Neuron (in vitro differentiated cells): ENCODE measurements at regions not wholly inside any gene's neighbourhood (a gene's known extent, or its start where the extent isn't known, plus 50 kb on each side); places are given as distances from the start of the nearest gene placed in this dataset.

Source experiments
- H2AFZ ChIP-seq: one replicate; pipeline ENCODE4 v1.6.1; 2013; ENCODE audit warnings: low read depth, mild to moderate bottlenecking, inconsistent platforms, low read length, moderate library complexity
- H3K27me3 ChIP-seq: one replicate; pipeline ENCODE4 v1.6.1; 2013; ENCODE audit warnings: low read length; ENCODE audit not compliant: insufficient read depth
- H3K36me3 ChIP-seq: one replicate; pipeline ENCODE4 v1.6.1; 2013; ENCODE audit warnings: low read length; ENCODE audit not compliant: insufficient read depth
- H3K4me1 ChIP-seq: one replicate; pipeline ENCODE4 v1.6.1; 2013; ENCODE audit warnings: low read length; ENCODE audit not compliant: insufficient read depth
- H3K4me3 ChIP-seq: 2 replicates; pipeline ENCODE4 v1.5.1; 2013; ENCODE audit warnings: mild to moderate bottlenecking, low read length, moderate library complexity
- H3K9me3 ChIP-seq: one replicate; pipeline ENCODE4 v1.6.1; 2013; ENCODE audit warnings: low read length

DNA sequence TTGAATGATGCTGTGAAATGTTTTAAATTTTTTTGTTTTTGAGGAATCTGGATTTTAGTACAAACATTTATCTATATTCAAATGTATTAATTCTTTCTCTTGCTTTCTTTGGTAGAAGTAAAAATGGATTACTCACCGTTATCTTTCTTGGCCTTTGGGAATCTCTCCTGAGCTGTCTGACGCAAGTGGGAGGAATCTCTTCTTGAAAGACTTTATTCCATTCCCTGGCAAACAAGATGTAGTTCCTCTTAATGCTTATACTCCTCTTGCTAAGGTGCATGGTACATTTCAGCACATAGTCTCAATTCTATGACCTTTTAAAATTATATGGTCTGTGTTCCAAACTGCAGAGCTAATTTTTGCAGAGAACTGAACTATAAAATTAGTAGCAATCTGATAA is 246.2 kb upstream of the SLC10A2 start:
- no peaks in the 10 kb centered on the region for H3K27me3 ChIP-seq
- H3K4me3 ChIP-seq: no peak overlapping the region
- H3K36me3 ChIP-seq: no peaks in the 10 kb centered on the region

DNA sequence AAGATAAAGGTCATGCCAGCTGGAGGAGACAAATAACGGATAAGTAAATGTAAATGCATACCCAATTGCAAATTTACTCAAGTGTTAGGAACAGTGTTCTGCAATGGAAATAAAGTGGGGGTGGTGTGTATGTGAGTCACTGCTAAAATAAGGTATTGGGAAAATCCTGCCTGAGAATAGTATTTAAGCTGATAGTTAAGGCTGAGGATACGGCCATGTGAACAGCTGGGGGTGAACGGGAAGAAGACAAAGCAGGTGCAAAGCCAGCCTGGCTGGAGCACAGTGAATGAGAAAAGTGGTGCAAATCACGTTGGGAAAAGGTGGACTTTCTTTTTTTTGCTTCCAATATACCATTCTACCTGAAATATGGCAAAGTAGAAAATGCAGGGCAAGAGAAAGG is 242.4 kb upstream of the SLC10A2 start:
- H3K36me3 ChIP-seq: no peaks in the 10 kb centered on the region
- H3K9me3 ChIP-seq: no peaks in the 10 kb centered on the region
- no peak overlapping the region for H3K4me3 ChIP-seq
- H2AFZ ChIP-seq: no peak overlapping the region
- no peaks in the 10 kb centered on the region for H3K27me3 ChIP-seq
- H3K4me1 ChIP-seq: no peaks in the 10 kb centered on the region

More for the DNA sequence above, 246.2 kb upstream of the SLC10A2 start:
- no peaks in the 10 kb centered on the region for H3K9me3 ChIP-seq
- H2AFZ ChIP-seq: no peak overlapping the region
- H3K4me1 ChIP-seq: no peaks in the 10 kb centered on the region

- Histone ChIP-seq H2AFZ (no peak overlapping the region), H3K36me3 (no peaks in the 10 kb centered on the region)
Measured at GRCh38 chr13:103306163-103306562, 239.9 kb upstream of the SLC10A2 start.

GRCh38 chr13:103303078-103303651 is 236.9 kb upstream of the SLC10A2 start:
- Histone ChIP-seq H3K9me3 (no peaks in the 10 kb centered on the region), H2AFZ (no peak overlapping the region), H3K36me3 (no peaks in the 10 kb centered on the region), H3K27me3 (no peaks in the 10 kb centered on the region), H3K4me1 (no peaks in the 10 kb centered on the region), H3K4me3 (no peak overlapping the region)

More at GRCh38 chr13:103306163-103306562, 239.9 kb upstream of the SLC10A2 start:
- no peak overlapping the region for H3K4me3 ChIP-seq
- no peaks in the 10 kb centered on the region for H3K9me3 ChIP-seq
- no peaks in the 10 kb centered on the region for H3K4me1 ChIP-seq
- H3K27me3 ChIP-seq: no peaks in the 10 kb centered on the region

DNA sequence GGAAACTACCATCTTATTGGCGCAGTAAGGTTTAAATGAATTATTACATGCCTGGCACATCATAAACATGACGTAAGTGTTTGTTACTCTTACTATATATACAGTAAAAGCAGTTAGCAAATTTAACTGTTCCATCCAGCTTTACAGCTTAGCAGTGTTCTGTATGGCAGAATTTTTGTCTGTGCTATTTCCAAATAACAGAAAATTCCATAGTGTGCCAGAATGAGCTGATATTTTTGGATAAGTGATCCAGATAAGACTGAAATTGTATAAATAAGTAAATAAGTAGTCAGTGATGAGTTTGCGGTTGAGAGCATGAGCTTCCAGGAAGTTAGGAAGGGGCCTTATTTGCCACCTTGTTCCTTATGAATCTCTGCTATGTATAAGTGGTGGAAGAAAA is 236.5 kb upstream of the SLC10A2 start:
- H3K9me3 ChIP-seq: no peaks in the 10 kb centered on the region
- H3K4me1 ChIP-seq: no peaks in the 10 kb centered on the region
- no peaks in the 10 kb centered on the region for H3K36me3 ChIP-seq
- no peak overlapping the region for H3K4me3 ChIP-seq
- no peak overlapping the region for H2AFZ ChIP-seq
- no peaks in the 10 kb centered on the region for H3K27me3 ChIP-seq

- Histone ChIP-seq H3K4me1 (no peaks in the 10 kb centered on the region), H3K4me3 (no peak overlapping the region), H2AFZ (no peak overlapping the region), H3K36me3 (no peaks in the 10 kb centered on the region), H3K9me3 (peaks cover 4% of the 10 kb centered on the region), H3K27me3 (no peaks in the 10 kb centered on the region)
Measured at GRCh38 chr13:103299079-103299478, 232.9 kb upstream of the SLC10A2 start.

DNA sequence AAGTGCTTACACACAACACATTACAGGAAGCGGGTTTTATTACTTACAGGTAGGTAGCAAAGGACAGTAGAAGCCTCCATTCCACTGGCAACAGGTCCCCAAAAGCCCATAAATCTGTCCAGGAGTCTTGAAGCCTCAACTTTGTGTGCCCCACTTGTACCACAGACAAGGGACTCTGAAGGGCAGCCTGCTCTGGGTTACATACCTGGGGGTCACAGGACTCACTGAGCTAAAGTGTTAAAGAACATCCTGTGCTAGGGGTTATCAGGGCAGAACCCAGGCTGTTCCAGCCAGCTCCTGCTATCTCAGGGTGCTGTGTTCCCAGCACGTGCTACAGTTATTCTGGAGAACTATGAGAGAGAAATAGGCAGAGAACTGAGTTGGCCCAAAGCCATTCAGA is 230.9 kb upstream of the SLC10A2 start:
- no peaks in the 10 kb centered on the region for H3K36me3 ChIP-seq
- peaks cover 4% of the 10 kb centered on the region for H3K9me3 ChIP-seq
- H3K27me3 ChIP-seq: no peaks in the 10 kb centered on the region
- no peak overlapping the region for H3K4me3 ChIP-seq
- no peak overlapping the region for H2AFZ ChIP-seq
- H3K4me1 ChIP-seq: peaks cover 15% of the 10 kb centered on the region

- peaks cover 2% of the 10 kb centered on the region for H3K9me3 ChIP-seq
- no peak overlapping the region for H3K4me3 ChIP-seq
- H2AFZ ChIP-seq: no peak overlapping the region
- no peaks in the 10 kb centered on the region for H3K36me3 ChIP-seq
- no peaks in the 10 kb centered on the region for H3K27me3 ChIP-seq
- peaks cover 22% of the 10 kb centered on the region for H3K4me1 ChIP-seq
Measured at GRCh38 chr13:103291798-103292572, 225.8 kb upstream of the SLC10A2 start.

DNA sequence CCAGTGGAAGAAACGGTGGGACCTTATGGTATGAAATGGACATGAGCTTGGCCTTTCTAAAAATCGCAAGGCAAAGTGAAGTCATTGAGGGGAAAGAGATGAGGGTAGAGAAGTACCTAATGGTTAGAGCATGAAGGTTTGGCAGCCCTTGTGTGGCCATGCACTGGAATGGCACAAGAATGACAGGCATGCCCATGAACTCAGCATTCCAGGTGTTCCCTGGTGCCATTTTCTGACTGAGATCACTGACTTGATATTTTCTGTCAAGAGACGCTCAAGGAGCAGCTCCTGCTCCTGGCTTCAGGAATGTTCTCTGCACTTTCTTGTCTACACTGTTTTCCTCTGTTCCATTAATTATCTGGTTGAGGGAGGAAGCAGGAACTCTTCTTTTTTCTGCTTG is 225.0 kb upstream of the SLC10A2 start:
- Histone ChIP-seq H2AFZ (no peak overlapping the region), H3K4me3 (no peak overlapping the region), H3K4me1 (peaks cover 22% of the 10 kb centered on the region), H3K36me3 (no peaks in the 10 kb centered on the region), H3K9me3 (no peaks in the 10 kb centered on the region), H3K27me3 (no peaks in the 10 kb centered on the region)

DNA sequence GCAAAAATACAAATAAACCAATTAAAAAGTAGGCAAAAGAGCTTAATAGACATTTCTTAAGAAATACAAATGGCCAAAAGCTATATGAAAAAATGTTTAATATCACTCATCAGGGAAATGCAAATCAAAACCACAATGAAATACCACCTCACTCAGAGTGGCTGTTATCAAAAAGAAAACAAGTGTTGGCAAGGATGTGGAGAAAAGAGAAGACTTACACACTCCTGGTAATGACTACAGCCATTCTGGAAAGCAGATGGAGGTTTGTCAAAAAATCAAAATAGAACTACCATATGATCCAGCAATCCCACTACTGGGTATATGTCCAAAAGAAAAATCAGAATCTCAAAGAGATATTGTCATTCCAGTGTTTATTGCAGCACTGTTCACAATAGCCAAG is 223.5 kb upstream of the SLC10A2 start:
- Histone ChIP-seq H3K4me1 (peaks cover 22% of the 10 kb centered on the region), H3K9me3 (no peaks in the 10 kb centered on the region), H2AFZ (no peak overlapping the region), H3K4me3 (no peak overlapping the region), H3K27me3 (no peaks in the 10 kb centered on the region), H3K36me3 (no peaks in the 10 kb centered on the region)

- H3K9me3 ChIP-seq: no peaks in the 10 kb centered on the region
- no peaks in the 10 kb centered on the region for H3K27me3 ChIP-seq
- no peaks in the 10 kb centered on the region for H3K36me3 ChIP-seq
Measured at GRCh38 chr13:103288114-103288513, 221.9 kb upstream of the SLC10A2 start.

DNA sequence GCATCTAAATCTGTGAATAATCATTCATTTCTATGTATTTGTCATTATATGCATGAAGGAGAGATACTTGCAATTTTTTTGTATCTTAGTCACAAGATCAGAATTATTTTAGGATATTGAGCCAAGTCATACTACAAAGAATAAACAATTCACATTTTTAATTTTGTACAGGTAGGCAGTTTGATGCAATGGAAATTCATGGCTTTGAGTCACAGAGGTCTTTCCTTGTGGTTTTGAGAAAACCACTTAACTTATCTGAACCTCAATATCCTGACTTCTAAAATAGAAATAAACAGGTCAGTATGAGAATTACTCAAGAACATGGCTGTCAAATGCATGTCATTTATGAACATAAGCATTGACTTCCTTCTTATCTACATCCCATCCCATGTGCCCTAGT is 221.4 kb upstream of the SLC10A2 start:
- no peaks in the 10 kb centered on the region for H3K9me3 ChIP-seq
- no peak overlapping the region for H2AFZ ChIP-seq
- H3K4me3 ChIP-seq: no peak overlapping the region
- peaks cover 12% of the 10 kb centered on the region for H3K4me1 ChIP-seq
- H3K36me3 ChIP-seq: no peaks in the 10 kb centered on the region
- H3K27me3 ChIP-seq: no peaks in the 10 kb centered on the region

More at GRCh38 chr13:103288114-103288513, 221.9 kb upstream of the SLC10A2 start:
- Histone ChIP-seq H3K4me1 (peaks cover 16% of the 10 kb centered on the region), H2AFZ (no peak overlapping the region), H3K4me3 (no peak overlapping the region)

DNA sequence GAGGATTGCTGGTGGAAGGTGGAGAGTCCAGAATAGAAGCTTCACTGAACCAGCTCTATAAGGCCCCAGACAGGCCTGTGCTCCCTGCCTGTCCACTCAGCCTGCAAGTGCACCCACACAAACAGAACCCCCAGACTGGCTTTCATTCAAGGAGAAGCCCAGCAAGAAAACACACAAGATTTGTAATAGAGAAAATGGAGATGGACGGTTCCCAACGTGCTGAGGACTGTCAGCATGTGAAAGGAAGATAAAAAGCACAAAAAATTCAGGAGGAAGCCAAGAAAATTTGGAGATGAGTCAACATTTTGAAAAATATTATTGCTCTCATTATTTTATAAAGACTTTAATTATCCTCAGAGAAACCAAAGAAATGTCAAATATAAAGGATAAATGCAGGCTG is 218.2 kb upstream of the SLC10A2 start:
- Histone ChIP-seq H3K4me1 (no peaks in the 10 kb centered on the region), H2AFZ (no peak overlapping the region), H3K36me3 (no peaks in the 10 kb centered on the region), H3K4me3 (no peak overlapping the region), H3K9me3 (no peaks in the 10 kb centered on the region), H3K27me3 (no peaks in the 10 kb centered on the region)

DNA sequence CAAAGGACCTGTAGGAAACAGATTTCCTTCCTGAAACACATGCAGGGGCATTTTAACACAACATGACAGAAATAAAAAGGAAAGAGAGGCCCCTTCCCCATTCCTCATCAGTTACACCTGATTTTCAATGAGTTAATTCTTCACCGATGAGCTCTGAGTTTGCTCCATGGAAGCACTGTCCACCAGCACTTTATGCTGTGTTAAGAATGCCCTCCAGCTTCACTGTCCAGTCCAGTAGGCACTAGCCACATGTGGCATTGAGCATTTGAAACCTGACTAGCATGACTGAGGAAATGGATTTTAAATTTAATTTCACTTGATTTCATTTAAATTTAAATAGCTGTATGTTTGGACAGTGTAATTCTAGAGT is 217.2 kb upstream of the SLC10A2 start:
- no peak overlapping the region for H2AFZ ChIP-seq
- H3K4me3 ChIP-seq: no peak overlapping the region
- no peaks in the 10 kb centered on the region for H3K9me3 ChIP-seq
- no peaks in the 10 kb centered on the region for H3K36me3 ChIP-seq
- H3K27me3 ChIP-seq: no peaks in the 10 kb centered on the region
- H3K4me1 ChIP-seq: no peaks in the 10 kb centered on the region
